OCI-LY1 (cell line): ENCODE measurements at regions not wholly inside any gene's neighbourhood (a gene's known extent, or its start where the extent isn't known, plus 50 kb on each side); places are given as distances from the start of the nearest gene placed in this dataset.

Experiments used
- H2AFZ ChIP-seq: fragments of 200-600 bp; sonication (generic), shearing (Covaris generic); 2 replicates; pipeline ENCODE4 v1.6.0; 2014; ENCODE audit warnings: antibody characterized with exemption, mild to moderate bottlenecking, low read length
- H3F3A ChIP-seq: fragments of 200-600 bp; sonication (generic), shearing (Covaris generic); 2 replicates; pipeline ENCODE4 v1.6.0; 2014; ENCODE audit warnings: mild to moderate bottlenecking, antibody characterized with exemption, low read length, moderate library complexity; ENCODE audit not compliant: insufficient read depth
- H3K27ac ChIP-seq: fragments of 200-600 bp; sonication (generic); 2 replicates; pipeline ENCODE4 v1.5.1; 2014; ENCODE audit warnings: low read length, mixed run types, mild to moderate bottlenecking, low read depth; ENCODE audit not compliant: poor library complexity, severe bottlenecking
- H3K27me3 ChIP-seq: fragments of 200-600 bp; sonication (generic); 2 replicates; pipeline ENCODE4 v1.6.0; 2014; ENCODE audit warnings: antibody characterized with exemption, mild to moderate bottlenecking, low read length, moderate library complexity; ENCODE audit not compliant: insufficient read depth
- H3K36me3 ChIP-seq: fragments of 200-600 bp; sonication (generic); 2 replicates; pipeline ENCODE4 v1.6.1; 2014; ENCODE audit warnings: mild to moderate bottlenecking, antibody characterized with exemption, low read length, moderate library complexity, mixed read lengths; ENCODE audit not compliant: insufficient read depth
- H3K4me1 ChIP-seq: fragments of 200-600 bp; sonication (generic); 2 replicates; pipeline ENCODE4 v1.5.1; 2014; ENCODE audit warnings: mild to moderate bottlenecking, low read length, moderate library complexity; ENCODE audit not compliant: insufficient read depth, severe bottlenecking
- H3K4me2 ChIP-seq: fragments of 200-600 bp; sonication (generic), shearing (Covaris generic); 2 replicates; pipeline ENCODE4 v1.6.1; 2014; ENCODE audit warnings: low read length
- H3K4me3 ChIP-seq: fragments of 200-600 bp; sonication (generic); 2 replicates; pipeline ENCODE4 v1.5.1; 2014; ENCODE audit warnings: low read length, low read depth, mild to moderate bottlenecking, mixed read lengths; ENCODE audit not compliant: poor library complexity, severe bottlenecking
- H3K79me2 ChIP-seq: fragments of 200-600 bp; shearing (Covaris generic); 2 replicates; pipeline ENCODE4 v1.6.1; 2016; ENCODE audit warnings: mixed run types, low read length, mixed read lengths; ENCODE audit not compliant: insufficient read depth
- H3K9ac ChIP-seq: fragments of 200-600 bp; sonication (generic), shearing (Covaris generic); 2 replicates; pipeline ENCODE4 v1.6.1; 2014; ENCODE audit warnings: mild to moderate bottlenecking, low read length, mixed read lengths
- H3K9me2 ChIP-seq: fragments of 200-600 bp; sonication (generic), shearing (Covaris generic); 2 replicates; pipeline ENCODE4 v1.6.1; 2014; ENCODE audit warnings: low read depth, mild to moderate bottlenecking, low read length, mixed read lengths
- H3K9me3 ChIP-seq: fragments of 200-600 bp; shearing (Covaris generic); 2 replicates; pipeline ENCODE4 v1.6.1; 2014; ENCODE audit warnings: low read length, mixed read lengths
- H4K20me1 ChIP-seq: fragments of 200-600 bp; sonication (generic), shearing (Covaris generic); 2 replicates; pipeline ENCODE4 v1.6.0; 2016; ENCODE audit warnings: mild to moderate bottlenecking, low read length; ENCODE audit not compliant: insufficient read depth
- EZH2 ChIP-seq: fragments of 200-600 bp; sonication (generic), shearing (Covaris generic); IDR thresholded peaks from 2 replicates; pipeline ENCODE4 v1.8.0; 2017; ENCODE audit warnings: borderline replicate concordance, mixed run types, mild to moderate bottlenecking, antibody characterized with exemption, low read length, moderate library complexity, mixed read lengths
- TF ChIP-seq, protein P1 (sequence below): fragments of 200-600 bp; sonication (generic), shearing (Covaris generic); IDR thresholded peaks from 2 replicates; pipeline ENCODE4 v1.5.1; 2017; ENCODE audit warnings: mild to moderate bottlenecking, antibody characterized with exemption, low read length, moderate library complexity, mixed read lengths

DNA sequence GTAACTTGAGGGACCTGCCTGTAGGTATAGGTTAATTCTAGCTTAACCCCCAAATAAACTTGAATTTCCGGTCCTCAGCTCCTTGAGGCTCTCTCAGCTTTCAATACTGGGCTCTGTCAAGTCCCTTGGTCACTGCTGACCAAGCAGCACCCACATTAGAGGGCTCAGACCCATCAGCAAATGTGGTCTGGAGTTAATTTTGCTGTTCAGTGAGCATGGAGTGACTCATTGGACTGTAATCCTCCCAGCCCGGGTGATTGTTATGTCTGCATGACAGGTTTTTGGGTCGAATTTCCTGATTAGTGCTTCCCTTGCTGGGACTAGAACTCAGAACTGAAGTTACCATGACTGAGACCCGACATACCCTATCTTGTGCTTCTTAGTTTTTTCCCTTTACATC, 130.6 kb downstream of the URB2 start:
- Histone ChIP-seq H3K4me2 (no peak overlapping the region), H3K4me1 (no peaks in the 10 kb centered on the region), H3K27ac (no peak overlapping the region)

DNA sequence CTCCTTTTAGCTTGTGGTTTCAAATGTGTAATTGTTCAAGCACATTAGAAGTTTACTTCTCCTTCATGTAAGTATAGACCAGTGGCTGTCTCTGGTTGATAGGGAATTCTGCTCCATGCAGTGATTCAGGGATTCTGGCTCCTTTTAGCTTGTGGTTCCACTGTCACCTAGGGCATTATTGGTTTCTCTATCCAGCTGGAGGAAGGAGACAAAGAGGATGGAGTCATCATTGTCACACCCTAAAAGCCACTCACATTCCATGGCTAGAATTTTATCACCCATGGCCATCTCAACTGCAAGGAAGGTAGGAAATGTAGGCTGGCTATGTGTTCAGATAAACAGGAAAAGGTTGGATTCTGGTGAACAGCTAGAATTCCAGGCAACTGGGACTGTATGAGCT, 131.2 kb downstream of the URB2 start:
- H3K9me2 ChIP-seq = no peaks in the 10 kb centered on the region
- H2AFZ ChIP-seq = no peak overlapping the region
- no peaks in the 10 kb centered on the region for H3K79me2 ChIP-seq
- no peak overlapping the region for H3K4me2 ChIP-seq
- TF ChIP-seq, protein P1, sequence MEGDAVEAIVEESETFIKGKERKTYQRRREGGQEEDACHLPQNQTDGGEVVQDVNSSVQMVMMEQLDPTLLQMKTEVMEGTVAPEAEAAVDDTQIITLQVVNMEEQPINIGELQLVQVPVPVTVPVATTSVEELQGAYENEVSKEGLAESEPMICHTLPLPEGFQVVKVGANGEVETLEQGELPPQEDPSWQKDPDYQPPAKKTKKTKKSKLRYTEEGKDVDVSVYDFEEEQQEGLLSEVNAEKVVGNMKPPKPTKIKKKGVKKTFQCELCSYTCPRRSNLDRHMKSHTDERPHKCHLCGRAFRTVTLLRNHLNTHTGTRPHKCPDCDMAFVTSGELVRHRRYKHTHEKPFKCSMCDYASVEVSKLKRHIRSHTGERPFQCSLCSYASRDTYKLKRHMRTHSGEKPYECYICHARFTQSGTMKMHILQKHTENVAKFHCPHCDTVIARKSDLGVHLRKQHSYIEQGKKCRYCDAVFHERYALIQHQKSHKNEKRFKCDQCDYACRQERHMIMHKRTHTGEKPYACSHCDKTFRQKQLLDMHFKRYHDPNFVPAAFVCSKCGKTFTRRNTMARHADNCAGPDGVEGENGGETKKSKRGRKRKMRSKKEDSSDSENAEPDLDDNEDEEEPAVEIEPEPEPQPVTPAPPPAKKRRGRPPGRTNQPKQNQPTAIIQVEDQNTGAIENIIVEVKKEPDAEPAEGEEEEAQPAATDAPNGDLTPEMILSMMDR = no peak
- no peak for TF ChIP-seq EZH2
- H3F3A ChIP-seq = no peaks in the 10 kb centered on the region
- H4K20me1 ChIP-seq = no peaks in the 10 kb centered on the region
- H3K27ac ChIP-seq = no peak overlapping the region
- H3K27me3 ChIP-seq = no peaks in the 10 kb centered on the region; the same call in 1 of the 2 replicates
- H3K36me3 ChIP-seq = no peaks in the 10 kb centered on the region
- H3K4me3 ChIP-seq = no peak overlapping the region
- H3K9ac ChIP-seq = no peak overlapping the region
- no peaks in the 10 kb centered on the region for H3K4me1 ChIP-seq
- no peaks in the 10 kb centered on the region for H3K9me3 ChIP-seq

More for the DNA sequence above, 130.6 kb downstream of the URB2 start:
- Histone ChIP-seq H3K27me3 (no peaks in the 10 kb centered on the region; the same call in 1 of the 2 replicates), H3K4me3 (no peak overlapping the region), H3K9ac (no peak overlapping the region), H3F3A (no peaks in the 10 kb centered on the region), H4K20me1 (no peaks in the 10 kb centered on the region), H3K9me2 (no peaks in the 10 kb centered on the region), H2AFZ (no peak overlapping the region), H3K79me2 (no peaks in the 10 kb centered on the region), H3K9me3 (no peaks in the 10 kb centered on the region), H3K36me3 (no peaks in the 10 kb centered on the region)
- no peak for TF ChIP-seq EZH2
- TF ChIP-seq, protein P1 = no peak

DNA sequence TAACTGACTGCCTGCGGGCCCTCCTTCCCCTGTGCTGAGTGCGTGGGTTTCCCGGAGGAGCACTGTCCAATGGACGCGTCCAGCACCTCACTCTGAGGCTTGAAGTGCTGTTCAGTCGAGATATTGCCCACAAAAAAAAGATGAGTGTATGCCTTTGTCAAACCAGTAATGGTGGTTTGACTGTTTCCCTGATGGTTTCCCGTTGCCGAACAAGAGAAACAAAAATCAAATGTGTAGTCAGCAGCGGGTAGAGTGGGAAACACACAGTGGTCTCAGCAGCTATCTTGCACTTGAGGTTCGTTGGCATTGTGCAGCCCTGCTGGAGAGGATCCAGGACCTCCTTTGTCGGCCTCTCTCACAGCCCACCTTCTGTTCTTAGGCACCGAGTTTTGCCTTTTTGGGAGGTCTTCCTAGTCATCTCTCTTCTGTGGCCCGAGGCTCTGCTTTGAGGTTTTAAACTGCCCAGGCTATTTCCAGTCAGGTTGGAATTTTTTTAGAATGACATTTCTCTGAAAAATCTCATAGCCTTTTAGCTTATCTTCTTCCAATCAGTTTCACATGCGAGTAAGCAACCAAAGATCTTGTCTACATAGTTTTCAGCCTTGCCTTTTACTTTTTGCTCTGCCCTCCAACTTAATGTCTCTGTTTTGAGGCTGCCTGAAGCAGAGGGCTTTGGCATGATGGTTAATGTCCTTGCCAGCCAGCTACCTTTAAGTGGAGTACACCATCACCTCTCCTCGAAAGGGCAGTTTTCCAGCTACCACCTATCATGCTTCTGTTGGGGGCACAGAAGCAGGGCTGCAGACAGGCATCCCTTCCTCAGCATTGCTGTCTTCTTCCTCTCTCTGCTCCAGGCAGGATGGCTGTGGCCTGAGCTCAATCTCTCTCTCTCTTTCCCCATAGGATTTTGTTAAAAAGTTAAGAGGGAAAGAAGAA, 132.3 kb downstream of the URB2 start:
- Histone ChIP-seq H3K4me3 (no peak overlapping the region), H3K27ac (no peak overlapping the region), H3K27me3 (no peaks in the 10 kb centered on the region; the same call in 1 of the 2 replicates), H3K4me1 (no peaks in the 10 kb centered on the region), H3K4me2 (no peak overlapping the region), H3K9me3 (no peaks in the 10 kb centered on the region), H3K9ac (no peak overlapping the region), H3K9me2 (no peaks in the 10 kb centered on the region), H3F3A (no peaks in the 10 kb centered on the region), H4K20me1 (no peaks in the 10 kb centered on the region), H3K79me2 (no peaks in the 10 kb centered on the region), H3K36me3 (no peaks in the 10 kb centered on the region), H2AFZ (no peak overlapping the region)
- TF ChIP-seq EZH2 = no peak
- TF ChIP-seq, protein P1 = no peak
